HG02610 (cell line): ENCODE measurements at regions not wholly inside any gene's neighbourhood (a gene's known extent, or its start where the extent isn't known, plus 50 kb on each side); places are given as distances from the start of the nearest gene placed in this dataset.
"Not testable (repeated sequence)": the region's sequence is repeated elsewhere in the genome, so short reads cannot be mapped to it uniquely, and the experiment has no call there.

ENCODE experiments used
- ATAC-seq: cut with Tn5 transposase; IDR thresholded peaks from one replicate; pipeline ENCODE4 v1.9.1; 2021; ENCODE audit warnings: mild to moderate bottlenecking, moderate library complexity; ENCODE audit not compliant: unreplicated experiment

DNA sequence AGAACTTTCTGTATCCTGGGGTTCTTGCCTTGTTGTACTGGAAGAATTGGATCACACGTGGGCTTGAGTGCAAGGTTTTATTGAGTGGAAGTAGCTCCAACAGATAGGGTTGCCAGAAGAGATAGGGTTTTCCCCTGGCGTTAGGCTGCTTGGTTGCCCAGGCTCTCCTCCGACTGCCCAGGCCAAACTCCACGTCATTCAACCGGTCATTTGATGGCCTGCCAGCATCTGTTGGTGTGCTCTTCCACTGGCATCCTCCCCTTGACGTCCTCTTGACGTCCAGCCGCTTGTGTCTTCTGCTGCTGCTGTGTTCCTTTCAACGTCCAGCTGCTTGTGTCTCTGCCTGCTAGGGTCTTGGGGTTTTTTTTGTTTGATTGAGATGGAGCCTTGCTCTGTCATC lies 111.2 kb upstream of the XIST start:
- ATAC-seq: no peak

DNA sequence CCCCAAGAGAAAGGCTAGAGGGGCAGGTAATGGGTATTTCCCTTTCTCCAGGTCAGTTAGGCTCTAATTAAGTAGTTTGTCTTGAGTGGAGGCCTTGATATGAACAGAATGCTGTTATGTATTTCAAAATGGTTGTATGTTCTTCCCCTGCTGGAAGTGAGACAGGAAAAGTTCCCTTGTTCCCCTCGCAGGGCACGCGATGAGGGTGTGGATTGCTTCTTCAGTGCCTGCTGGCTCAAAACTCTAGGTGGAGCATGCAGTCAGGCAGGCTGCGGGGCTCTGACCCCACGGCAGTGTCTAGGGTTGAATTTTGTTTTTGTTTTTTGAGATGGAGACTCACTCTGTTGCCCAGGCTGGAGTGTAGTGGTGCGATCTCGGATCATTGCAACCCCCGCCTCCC lies 110.4 kb upstream of the XIST start:
- no peak for ATAC-seq

DNA sequence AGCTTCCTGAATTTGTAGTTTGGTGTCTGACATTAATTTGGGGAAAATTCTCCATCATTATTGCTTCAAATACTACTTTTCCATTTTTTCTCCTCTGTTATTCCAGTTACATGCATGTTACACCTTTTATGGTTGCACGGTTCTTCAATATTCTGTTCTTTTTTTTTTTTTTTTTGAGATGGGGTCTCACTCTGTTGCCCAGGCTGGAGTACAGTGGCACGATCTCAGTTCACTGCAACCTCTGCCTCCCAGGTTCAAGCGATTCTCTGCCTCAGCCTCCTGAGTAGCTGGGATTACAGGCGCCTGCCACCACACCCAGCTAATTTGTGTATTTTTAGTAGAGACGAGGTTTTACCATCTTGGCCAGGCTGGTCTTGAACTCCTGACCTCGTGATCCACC lies 109.4 kb upstream of the XIST start:
- ATAC-seq: not testable (repeated sequence)

DNA sequence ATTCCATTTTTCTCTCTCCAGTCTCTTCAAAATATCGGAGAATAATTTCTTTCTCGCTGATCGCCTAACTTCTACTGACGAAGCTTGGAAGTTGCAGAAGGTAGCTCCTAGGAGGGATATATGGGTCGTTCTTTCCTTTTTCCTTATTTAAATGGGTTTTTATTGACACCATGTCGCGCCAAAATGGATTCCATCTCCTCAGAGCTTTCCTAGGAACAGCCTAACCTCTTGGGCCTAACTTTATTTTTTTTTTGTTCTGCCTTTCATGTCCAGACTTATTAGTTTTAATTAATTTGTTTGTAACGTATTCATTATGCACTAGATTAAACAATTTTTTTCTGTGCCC lies 92.0 kb upstream of the XIST start:
- ATAC-seq: no peak

DNA sequence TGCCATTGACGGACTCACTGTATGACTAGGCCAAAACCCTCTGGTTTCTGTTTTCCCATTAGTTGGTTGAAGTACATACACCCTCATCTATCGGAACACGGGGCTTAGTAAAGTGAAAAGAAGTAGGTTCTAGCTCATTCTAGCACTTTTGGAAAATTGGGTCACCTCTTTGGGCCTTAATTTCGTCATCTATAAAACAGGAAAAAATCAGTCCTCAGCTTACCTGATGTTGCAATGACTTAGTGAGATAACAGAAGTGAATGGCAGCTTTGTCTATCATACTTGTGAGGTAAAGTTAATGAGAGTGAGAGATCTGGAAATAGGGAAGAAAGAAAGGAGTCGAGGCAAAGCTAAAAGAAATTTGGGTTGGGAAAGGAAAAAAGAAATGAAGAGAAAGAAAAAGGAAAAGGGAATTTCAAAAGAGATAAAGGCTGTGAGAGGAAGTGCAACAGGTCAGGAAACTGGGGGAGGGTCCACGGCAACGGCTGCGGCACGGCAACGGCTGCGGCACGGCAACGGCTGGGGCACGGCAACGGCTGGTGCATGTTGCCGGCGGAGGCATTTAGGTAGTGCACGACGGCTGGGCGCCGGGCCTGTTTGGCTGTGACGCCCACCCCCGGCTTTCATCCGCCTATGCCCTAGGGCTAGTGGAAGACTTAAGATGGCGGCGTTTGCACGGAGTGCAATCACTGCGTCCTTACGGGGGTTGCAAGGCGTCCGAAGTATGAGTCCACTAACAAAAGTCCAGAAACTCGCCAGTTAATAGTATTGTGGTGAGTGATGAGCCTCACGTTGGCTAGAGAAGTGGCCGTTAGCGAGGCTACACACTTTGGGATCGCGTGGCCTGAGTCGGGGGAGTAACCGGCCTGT lies 91.4 kb upstream of the XIST start:
- ATAC-seq: peak; percentile 98

DNA sequence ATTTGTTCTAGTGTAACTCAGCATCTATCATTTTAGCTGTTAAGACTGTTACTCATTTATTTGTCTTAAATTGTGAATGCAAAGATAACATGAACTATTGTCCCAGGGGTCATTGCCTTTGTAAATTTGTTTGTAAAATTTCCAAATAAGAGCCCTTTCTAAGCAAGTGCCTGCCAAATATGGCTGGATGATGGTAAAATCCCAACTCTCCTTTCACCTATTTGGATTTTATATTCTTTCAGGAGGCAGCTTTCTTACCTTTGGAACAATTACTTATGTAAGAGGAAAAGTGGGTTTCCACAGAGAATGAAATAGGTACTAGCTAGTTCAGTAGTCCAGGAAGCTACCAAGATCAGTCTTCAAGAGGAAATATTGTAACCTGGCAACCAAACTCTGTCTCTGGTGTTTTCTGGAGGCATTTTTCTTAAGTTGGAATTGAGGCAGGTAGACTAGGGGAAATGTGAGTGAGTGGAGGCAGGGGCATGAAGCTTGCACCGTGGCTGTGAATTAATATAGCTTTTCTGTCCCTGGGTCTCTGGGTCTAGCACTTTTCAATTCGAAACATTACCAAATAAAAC lies 88.5 kb upstream of the XIST start:
- ATAC-seq: no peak

DNA sequence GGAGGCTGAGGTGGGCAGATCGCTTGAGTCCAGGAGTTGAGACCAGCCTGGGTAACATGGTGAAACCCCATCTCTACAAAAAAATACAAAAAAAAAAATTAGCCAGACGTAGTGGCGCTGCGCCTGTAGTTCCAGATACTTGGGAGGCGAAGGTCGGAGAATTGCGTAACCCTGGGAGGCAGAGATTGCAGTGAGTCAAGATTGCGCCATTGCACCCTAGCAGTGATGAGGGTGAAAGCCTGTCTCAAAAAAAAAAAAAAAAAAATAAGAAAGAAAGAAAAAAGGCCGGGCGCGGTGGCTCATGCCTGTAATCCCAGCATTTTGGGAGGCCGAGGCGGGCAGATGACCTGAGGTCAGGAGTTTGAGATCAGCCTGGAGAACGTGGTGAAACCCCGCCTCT lies 85.3 kb upstream of the XIST start:
- not testable (repeated sequence) for ATAC-seq

DNA sequence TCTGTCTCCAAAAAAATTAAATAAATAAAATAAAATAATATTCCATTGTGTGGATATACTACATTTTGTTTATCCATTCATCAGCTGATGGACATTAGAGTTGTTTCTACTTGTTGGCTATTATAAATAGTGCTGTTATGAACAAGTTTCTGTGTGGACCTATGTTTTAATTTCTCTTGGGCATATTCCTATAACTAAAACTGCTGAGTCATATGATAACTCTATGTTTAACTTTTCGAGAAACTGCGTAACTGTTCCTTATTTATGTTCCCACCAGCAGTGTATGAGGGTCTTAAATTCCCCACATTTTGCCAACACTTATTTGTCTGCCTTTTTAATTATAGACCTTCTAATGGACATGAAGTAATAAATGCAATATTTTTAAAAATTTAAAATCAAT lies 80.0 kb upstream of the XIST start:
- no peak for ATAC-seq

DNA sequence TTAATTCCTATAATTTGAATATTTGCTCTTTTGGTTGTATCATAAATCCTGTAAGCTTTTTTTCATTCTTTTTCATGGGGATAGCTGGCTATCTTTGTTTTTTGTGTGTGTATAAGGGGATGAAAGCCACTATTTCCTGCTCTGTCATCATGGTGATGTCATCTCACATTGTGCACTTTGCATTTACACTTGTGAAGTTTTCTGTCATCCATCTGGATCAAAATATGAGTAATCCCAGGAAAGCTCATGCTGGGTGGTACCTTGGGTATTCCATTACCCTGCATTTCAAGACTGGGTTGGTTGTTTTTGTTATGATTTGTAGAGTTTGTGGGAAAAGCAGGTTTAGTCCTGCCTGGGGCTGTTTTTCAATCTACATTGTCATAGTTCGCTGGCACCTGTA lies 77.8 kb upstream of the XIST start:
- ATAC-seq: no peak

DNA sequence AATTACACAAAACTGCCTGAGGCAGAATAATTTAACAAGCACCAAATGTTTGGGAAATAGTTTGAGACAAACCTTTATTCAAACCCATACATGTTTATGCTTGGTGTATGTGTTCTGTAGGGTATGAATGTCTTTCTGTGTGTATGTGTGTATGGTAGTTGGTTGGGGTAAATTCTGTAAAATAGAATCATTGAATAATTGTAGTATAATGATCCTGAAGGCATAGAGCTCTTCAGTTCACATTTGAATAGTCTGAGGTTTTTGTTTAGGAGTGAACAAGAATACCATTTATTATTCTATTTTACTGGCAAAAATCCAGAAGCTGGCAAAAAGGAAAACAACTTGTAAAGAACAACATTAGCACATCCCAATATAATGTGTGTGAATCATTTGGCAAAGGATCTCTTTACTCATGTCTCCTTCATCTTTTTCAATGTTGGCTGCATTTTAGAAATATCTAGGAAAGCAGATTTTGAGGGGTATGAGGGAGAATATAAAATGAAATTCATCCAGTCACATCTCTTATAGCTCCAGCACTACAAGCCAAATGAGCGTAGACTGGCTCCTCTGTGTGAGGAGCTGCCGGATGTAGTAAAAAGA lies 70.4 kb upstream of the XIST start:
- no peak for ATAC-seq

DNA sequence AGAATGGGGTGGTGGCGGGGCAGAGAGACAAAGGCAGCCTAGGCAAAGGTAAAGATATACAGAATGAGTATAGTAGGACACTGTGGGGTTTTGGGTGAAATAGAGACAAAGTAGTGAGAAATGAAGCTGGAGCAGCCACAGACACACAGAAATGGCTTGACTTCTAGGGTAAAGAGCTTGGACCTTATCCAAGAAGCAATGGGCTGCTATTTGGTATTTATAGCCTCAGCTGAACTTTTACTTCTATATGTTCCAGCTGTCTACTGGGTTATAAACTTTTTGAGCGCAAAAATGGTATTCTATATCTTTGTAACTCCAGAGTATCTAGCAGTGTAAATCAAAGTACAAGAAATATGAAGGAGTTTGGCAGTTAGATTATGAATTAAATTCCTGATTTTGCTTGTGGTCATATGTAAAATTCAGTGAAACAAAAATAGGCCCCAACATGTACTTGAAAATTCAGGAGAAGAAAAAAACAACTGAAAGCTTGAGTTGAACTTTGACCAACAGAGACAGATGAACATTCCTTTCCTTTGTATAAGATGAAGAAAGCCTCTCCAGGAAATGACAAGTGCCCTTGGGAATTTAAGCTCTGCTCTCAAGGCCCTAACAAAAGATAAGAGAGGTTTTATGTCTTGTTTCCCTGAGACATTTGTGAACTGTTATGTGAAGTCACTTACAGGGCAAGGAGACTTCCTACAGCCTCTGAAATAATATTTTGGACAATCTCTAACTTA lies 64.6 kb upstream of the XIST start:
- ATAC-seq: no peak

DNA sequence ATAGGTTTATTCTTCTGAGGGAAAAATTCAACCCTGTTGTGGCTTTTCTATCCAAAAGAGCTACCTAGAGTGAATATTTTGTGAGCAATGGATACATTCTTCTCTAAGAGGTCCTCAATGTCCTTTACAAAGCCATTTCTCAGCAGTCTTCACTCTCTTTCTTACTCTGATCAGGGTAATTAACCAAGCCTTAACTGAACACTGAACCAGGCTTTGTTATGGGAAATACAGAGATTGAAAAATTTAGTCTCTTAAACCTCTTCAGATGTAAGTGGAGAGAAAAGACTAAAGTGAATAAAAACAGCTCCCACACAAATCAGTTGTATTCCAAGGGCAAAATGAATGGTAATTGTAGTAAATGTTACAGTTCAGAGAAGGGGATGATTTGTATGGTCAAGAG lies 64.0 kb upstream of the XIST start:
- ATAC-seq: no peak

DNA sequence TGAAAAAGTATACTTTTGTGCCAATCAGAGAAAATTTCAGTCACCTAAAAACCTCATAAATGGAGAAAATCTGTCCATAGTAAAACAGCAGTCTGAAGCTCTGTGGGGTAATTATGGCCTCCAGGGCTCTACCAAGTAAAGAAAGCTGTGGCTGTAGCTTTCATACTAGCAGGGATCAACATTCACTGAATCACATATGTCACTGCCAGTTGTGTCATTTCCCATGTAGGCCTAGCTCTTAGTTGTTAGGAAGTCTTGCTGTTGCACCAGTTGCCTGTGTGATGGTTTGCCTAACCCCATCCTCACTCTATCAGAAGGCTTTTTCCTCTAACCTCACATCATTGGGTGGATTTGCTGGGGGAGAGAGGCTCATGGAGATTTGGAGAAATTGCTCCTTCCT lies 62.3 kb upstream of the XIST start:
- not testable (repeated sequence) for ATAC-seq

DNA sequence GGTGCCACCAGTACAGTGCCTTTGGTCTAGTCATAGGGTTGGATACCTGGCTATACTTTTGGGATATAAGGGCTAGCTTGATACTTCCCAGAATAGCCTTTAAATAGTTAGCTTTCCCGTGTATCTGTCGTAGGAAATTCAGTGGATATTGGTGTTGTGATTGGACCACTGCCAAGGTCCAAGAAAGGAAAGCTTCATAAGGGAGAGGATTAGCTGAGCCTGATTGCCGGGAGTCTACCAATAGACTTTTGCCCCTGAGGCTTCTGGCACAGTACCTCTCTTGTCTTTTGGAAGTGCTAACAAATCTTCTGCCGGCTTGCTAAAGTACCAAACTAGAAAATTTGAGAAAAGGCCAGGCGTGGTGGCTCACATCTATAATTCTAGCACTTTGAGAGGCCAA lies 61.1 kb upstream of the XIST start:
- ATAC-seq: no peak

DNA sequence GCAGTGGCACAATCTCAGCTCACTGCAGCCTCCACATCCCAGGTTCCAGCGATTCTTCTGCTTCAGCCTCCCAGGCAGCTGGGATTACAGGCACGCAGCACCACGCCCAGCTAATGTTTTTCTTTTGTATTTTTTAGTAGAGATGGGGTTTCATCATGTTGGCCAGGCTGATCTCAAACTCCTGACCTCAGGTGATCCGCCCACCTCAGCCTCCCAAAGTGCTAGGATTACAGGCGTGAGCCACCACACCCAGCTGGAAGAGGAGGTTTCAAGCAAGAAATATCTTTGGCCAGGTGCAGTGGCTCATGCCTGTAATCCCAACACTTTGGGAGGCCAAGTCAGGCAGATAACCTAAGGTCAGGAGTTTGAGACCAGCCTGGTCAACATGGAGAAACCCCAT lies 59.4 kb upstream of the XIST start:
- not testable (repeated sequence) for ATAC-seq

DNA sequence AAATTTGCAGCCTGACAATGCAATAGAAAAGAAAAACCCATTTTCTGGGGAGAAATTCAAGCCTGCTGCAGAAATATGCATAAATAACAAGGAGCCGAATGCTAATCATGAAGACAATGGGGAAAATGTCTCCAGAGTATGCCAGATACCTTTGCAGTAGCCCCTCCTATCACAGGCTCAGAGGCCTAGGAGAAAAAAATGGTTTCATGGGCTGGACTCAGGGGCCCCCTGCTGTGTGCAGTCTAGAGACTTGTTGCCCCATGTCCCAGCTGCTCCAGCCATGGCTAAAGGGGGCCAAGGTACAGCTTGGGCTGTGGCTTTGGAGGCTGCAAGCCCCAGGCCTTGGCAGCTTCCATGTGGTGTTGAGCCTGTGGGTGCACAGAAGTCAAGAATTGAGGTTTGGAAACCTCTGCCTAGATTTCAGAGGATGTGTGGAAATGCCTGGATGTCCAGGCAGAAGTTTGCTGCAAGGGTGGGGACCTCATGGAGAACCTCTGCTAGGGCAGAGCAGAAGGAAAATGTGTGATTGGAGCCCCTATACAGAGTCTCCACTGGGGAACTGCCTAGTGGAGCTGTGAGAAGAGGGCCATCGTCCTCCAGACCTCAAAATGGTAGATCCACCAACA lies 53.3 kb upstream of the XIST start:
- not testable (repeated sequence) for ATAC-seq

DNA sequence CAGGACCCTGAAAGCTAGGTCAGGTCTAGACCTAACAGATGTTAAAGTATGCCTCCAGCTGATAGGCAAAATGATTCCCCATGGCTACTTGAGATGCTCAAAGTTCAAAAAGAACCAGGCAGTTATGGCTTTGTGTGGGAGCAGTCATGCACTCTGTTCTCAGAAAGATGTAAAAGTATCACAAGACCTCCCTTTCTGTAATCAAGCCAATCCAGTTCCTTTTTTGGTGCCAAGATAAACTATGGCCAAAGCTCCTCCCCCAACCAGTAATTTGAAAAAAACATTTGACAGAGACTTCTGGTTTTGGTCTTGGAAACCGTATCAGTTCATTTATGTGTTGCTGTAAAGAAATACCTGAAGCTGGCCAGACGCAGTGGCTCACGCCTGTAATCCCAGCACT lies 51.4 kb upstream of the XIST start:
- no peak for ATAC-seq
